OCI-LY1 (cell line): ENCODE measurements at regions not wholly inside any gene's neighbourhood (a gene's known extent, or its start where the extent isn't known, plus 50 kb on each side); places are given as distances from the start of the nearest gene placed in this dataset.

Experiments
- H2AFZ ChIP-seq: fragments of 200-600 bp; sonication (generic), shearing (Covaris generic); 2 replicates; pipeline ENCODE4 v1.6.0; 2014; ENCODE audit warnings: antibody characterized with exemption, mild to moderate bottlenecking, low read length
- H3F3A ChIP-seq: fragments of 200-600 bp; sonication (generic), shearing (Covaris generic); 2 replicates; pipeline ENCODE4 v1.6.0; 2014; ENCODE audit warnings: mild to moderate bottlenecking, antibody characterized with exemption, low read length, moderate library complexity; ENCODE audit not compliant: insufficient read depth
- H3K27ac ChIP-seq: fragments of 200-600 bp; sonication (generic); 2 replicates; pipeline ENCODE4 v1.5.1; 2014; ENCODE audit warnings: low read length, mixed run types, mild to moderate bottlenecking, low read depth; ENCODE audit not compliant: poor library complexity, severe bottlenecking
- H3K27me3 ChIP-seq: fragments of 200-600 bp; sonication (generic); 2 replicates; pipeline ENCODE4 v1.6.0; 2014; ENCODE audit warnings: antibody characterized with exemption, mild to moderate bottlenecking, low read length, moderate library complexity; ENCODE audit not compliant: insufficient read depth
- H3K36me3 ChIP-seq: fragments of 200-600 bp; sonication (generic); 2 replicates; pipeline ENCODE4 v1.6.1; 2014; ENCODE audit warnings: mild to moderate bottlenecking, antibody characterized with exemption, low read length, moderate library complexity, mixed read lengths; ENCODE audit not compliant: insufficient read depth
- H3K4me1 ChIP-seq: fragments of 200-600 bp; sonication (generic); 2 replicates; pipeline ENCODE4 v1.5.1; 2014; ENCODE audit warnings: mild to moderate bottlenecking, low read length, moderate library complexity; ENCODE audit not compliant: insufficient read depth, severe bottlenecking
- H3K4me2 ChIP-seq: fragments of 200-600 bp; sonication (generic), shearing (Covaris generic); 2 replicates; pipeline ENCODE4 v1.6.1; 2014; ENCODE audit warnings: low read length
- H3K4me3 ChIP-seq: fragments of 200-600 bp; sonication (generic); 2 replicates; pipeline ENCODE4 v1.5.1; 2014; ENCODE audit warnings: low read length, low read depth, mild to moderate bottlenecking, mixed read lengths; ENCODE audit not compliant: poor library complexity, severe bottlenecking
- H3K79me2 ChIP-seq: fragments of 200-600 bp; shearing (Covaris generic); 2 replicates; pipeline ENCODE4 v1.6.1; 2016; ENCODE audit warnings: mixed run types, low read length, mixed read lengths; ENCODE audit not compliant: insufficient read depth
- H3K9ac ChIP-seq: fragments of 200-600 bp; sonication (generic), shearing (Covaris generic); 2 replicates; pipeline ENCODE4 v1.6.1; 2014; ENCODE audit warnings: mild to moderate bottlenecking, low read length, mixed read lengths
- H3K9me2 ChIP-seq: fragments of 200-600 bp; sonication (generic), shearing (Covaris generic); 2 replicates; pipeline ENCODE4 v1.6.1; 2014; ENCODE audit warnings: low read depth, mild to moderate bottlenecking, low read length, mixed read lengths
- H3K9me3 ChIP-seq: fragments of 200-600 bp; shearing (Covaris generic); 2 replicates; pipeline ENCODE4 v1.6.1; 2014; ENCODE audit warnings: low read length, mixed read lengths
- H4K20me1 ChIP-seq: fragments of 200-600 bp; sonication (generic), shearing (Covaris generic); 2 replicates; pipeline ENCODE4 v1.6.0; 2016; ENCODE audit warnings: mild to moderate bottlenecking, low read length; ENCODE audit not compliant: insufficient read depth
- EZH2 ChIP-seq: fragments of 200-600 bp; sonication (generic), shearing (Covaris generic); IDR thresholded peaks from 2 replicates; pipeline ENCODE4 v1.8.0; 2017; ENCODE audit warnings: borderline replicate concordance, mixed run types, mild to moderate bottlenecking, antibody characterized with exemption, low read length, moderate library complexity, mixed read lengths
- TF ChIP-seq, protein P1 (sequence below): fragments of 200-600 bp; sonication (generic), shearing (Covaris generic); IDR thresholded peaks from 2 replicates; pipeline ENCODE4 v1.5.1; 2017; ENCODE audit warnings: mild to moderate bottlenecking, antibody characterized with exemption, low read length, moderate library complexity, mixed read lengths

DNA sequence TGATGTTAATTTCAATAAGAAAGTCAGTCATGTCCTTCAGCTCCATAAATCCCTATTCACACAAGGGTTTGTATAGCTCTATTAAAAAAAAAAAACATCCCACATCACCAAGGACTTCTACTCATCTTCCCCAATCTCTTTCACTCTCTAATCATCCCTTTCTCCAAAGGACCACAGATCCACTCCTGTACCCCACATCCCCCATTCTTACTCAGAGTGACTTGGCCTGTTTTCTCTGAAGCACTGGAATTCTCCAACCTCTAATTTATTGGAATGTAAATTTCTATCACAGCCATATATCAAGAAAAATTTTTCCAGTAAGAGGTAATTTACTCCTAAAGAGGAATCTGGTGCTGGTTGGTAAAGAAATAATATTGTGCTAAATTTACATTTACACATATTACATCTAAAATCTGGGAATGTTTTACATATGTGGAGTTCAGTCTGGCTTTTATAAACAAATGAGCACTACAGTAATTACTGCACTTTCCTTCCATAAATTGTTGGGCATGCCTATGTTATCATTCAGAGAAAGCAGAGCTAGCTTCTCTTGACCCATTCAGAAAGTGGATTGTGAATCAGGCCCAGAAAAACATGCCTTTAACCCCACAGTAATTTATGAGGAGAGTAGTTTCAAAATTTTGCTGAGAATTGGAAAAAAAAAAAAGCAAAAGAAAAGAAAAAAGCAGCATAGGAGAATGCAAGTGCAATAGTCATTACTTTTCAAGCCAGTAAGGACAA lies 399.5 kb upstream of the TNC start:
- no peak for TF ChIP-seq EZH2
- TF ChIP-seq, protein P1, sequence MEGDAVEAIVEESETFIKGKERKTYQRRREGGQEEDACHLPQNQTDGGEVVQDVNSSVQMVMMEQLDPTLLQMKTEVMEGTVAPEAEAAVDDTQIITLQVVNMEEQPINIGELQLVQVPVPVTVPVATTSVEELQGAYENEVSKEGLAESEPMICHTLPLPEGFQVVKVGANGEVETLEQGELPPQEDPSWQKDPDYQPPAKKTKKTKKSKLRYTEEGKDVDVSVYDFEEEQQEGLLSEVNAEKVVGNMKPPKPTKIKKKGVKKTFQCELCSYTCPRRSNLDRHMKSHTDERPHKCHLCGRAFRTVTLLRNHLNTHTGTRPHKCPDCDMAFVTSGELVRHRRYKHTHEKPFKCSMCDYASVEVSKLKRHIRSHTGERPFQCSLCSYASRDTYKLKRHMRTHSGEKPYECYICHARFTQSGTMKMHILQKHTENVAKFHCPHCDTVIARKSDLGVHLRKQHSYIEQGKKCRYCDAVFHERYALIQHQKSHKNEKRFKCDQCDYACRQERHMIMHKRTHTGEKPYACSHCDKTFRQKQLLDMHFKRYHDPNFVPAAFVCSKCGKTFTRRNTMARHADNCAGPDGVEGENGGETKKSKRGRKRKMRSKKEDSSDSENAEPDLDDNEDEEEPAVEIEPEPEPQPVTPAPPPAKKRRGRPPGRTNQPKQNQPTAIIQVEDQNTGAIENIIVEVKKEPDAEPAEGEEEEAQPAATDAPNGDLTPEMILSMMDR, result no peak
- Histone ChIP-seq H3K4me2 (no peak overlapping the region), H3K9me2 (no peaks in the 10 kb centered on the region), H3K27ac (no peak overlapping the region), H3K36me3 (no peaks in the 10 kb centered on the region), H3F3A (no peaks in the 10 kb centered on the region), H3K27me3 (no peaks in the 10 kb centered on the region), H3K9me3 (no peaks in the 10 kb centered on the region), H3K79me2 (no peaks in the 10 kb centered on the region), H3K4me1 (no peaks in the 10 kb centered on the region), H4K20me1 (no peaks in the 10 kb centered on the region), H3K4me3 (no peak overlapping the region), H2AFZ (no peak overlapping the region), H3K9ac (no peak overlapping the region)

DNA sequence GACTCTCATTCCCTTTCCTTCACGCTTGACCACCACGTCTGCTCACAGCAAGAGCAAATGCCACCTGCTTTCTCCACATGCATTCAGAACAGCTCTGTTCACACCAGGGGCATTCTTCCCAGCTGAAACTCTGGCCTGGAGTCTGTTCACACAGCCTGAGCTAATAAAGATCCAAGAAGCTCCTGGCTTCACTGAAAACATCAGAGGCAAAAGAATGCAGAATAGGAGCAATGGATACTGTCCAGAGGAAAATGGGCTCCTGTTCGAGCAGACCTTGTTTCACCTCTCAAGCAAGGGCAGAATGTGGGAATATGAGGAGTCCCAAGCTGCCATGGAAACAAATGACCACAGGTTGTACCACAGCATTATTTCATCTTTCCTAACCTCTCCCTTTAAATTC lies 402.7 kb upstream of the TNC start:
- Histone ChIP-seq H3K4me1 (no peaks in the 10 kb centered on the region), H3K27ac (no peak overlapping the region), H3F3A (no peaks in the 10 kb centered on the region), H2AFZ (no peak overlapping the region), H3K4me3 (no peak overlapping the region), H3K4me2 (no peak overlapping the region), H3K79me2 (no peaks in the 10 kb centered on the region), H3K9me3 (no peaks in the 10 kb centered on the region), H3K27me3 (no peaks in the 10 kb centered on the region), H3K36me3 (no peaks in the 10 kb centered on the region), H3K9me2 (no peaks in the 10 kb centered on the region), H4K20me1 (no peaks in the 10 kb centered on the region), H3K9ac (no peak overlapping the region)
- no peak for TF ChIP-seq EZH2
- TF ChIP-seq, protein P1, result no peak

DNA sequence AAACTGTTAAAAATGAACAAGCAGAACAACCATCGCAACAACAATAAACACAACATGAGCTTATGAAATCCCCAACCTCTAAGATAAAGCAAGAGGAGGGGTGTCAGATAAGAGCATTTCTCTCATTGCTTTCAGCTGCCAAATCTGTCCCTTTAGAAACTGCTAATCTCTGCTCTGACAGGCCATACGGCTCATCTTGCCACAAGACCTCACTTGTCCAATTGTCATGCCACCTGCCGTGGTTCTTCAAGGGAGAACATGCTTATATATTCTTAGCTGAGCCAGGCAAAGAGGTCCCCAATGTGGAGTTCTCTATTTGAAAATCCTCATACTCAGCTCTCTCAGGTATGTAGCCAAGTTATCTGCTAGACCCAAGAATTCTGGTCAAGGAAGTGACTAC lies 405.0 kb upstream of the TNC start:
- Histone ChIP-seq H3K4me2 (no peak overlapping the region), H3K9ac (no peak overlapping the region), H3K9me2 (no peaks in the 10 kb centered on the region), H3K4me3 (no peak overlapping the region), H3K36me3 (no peaks in the 10 kb centered on the region), H3K4me1 (no peaks in the 10 kb centered on the region), H3K27ac (no peak overlapping the region), H3F3A (no peaks in the 10 kb centered on the region), H2AFZ (no peak overlapping the region), H3K79me2 (no peaks in the 10 kb centered on the region), H4K20me1 (no peaks in the 10 kb centered on the region), H3K9me3 (no peaks in the 10 kb centered on the region), H3K27me3 (no peaks in the 10 kb centered on the region)
- TF ChIP-seq, protein P1, result no peak
- no peak for TF ChIP-seq EZH2
